HCT116 (cell line): ENCODE measurements at regions not wholly inside any gene's neighbourhood (a gene's known extent, or its start where the extent isn't known, plus 50 kb on each side); places are given as distances from the start of the nearest gene placed in this dataset.

Experiments
- ATAC-seq: fragments of 200-7000 bp; cut with Tn5 transposase; 2 replicates; pipeline ENCODE4 v1.9.1; 2020; ENCODE audit warnings: mild to moderate bottlenecking, moderate library complexity
- BruUV-seq: library from RNA; stranded (reverse); fragments of 400-500 nt; replicated peaks from 2 replicates; lab custom pipeline; 2021; lab: Mats Ljungman, UMichigan
- CTCF ChIA-PET: fragments of 300-600 bp; sonication (Branson Sonifier 250); formaldehyde crosslinking; loops from one replicate; lab custom pipeline; 2021; ENCODE audit warnings: antibody characterized with exemption; lab: Charles Lee
- POLR2A ChIA-PET: fragments of 300-600, 350-600 bp; sonication (Branson Sonifier 250); formaldehyde crosslinking; loops from one replicate; lab custom pipeline; 2021; ENCODE audit warnings: antibody characterized with exemption; lab: Charles Lee
- RAD21 ChIA-PET, 2 experiments: fragments of 300-600 bp; sonication (Branson Sonifier 250); formaldehyde crosslinking; loops; one replicate each; lab custom pipeline; 2023; ENCODE audit warnings: low total read pairs in 2 of 2; ENCODE audit not compliant: uncharacterized antibody in 2 of 2, unreplicated experiment in 2 of 2, low non-redundant PET in 1 of 2; lab: Charles Lee
- DNase-seq: peaks from one replicate; pipeline ENCODE4 v3.0.0-alpha.2; 2010; ENCODE audit warnings: low read depth, low spot score
- H2AFZ ChIP-seq: fragments of 200-600 bp; shearing (Covaris generic), sonication (generic); 2 replicates; pipeline ENCODE4 v1.6.1; 2017; ENCODE audit warnings: low read depth, mixed run types, mixed read lengths, antibody characterized with exemption, low read length; ENCODE audit not compliant: poor library complexity, severe bottlenecking
- H3K27ac ChIP-seq: 2 replicates; pipeline ENCODE4 v1.5.1; 2012; ENCODE audit warnings: low read depth, low read length
- H3K27me3 ChIP-seq: fragments of 200-600 bp; sonication (generic); 2 replicates; pipeline ENCODE4 v1.6.1; 2016; ENCODE audit warnings: mixed run types, low read length, mixed read lengths; ENCODE audit not compliant: insufficient read depth
- H3K36me3 ChIP-seq, 2 experiments: fragments of 200-500 bp in 1 of 2; fragments of 200-600 bp in 1 of 2; sonication (Bioruptor generic) in 1 of 2; sonication (generic) in 1 of 2; 2 replicates each; pipeline versions ENCODE4 v1.5.1 to v1.6.1; 2014 to 2016; ENCODE audit warnings: low read length in 2 of 2, inconsistent platforms in 1 of 2, mixed read lengths in 1 of 2, mixed run types in 1 of 2; ENCODE audit not compliant: insufficient read depth in 2 of 2, control insufficient read depth in 1 of 2
- H3K4me1 ChIP-seq, 2 experiments: fragments of 200-600 bp in 1 of 2; sonication (generic) in 1 of 2; 2 replicates each; pipeline versions ENCODE4 v1.5.1 to v1.6.1; 2012 to 2017; ENCODE audit warnings: low read length in 2 of 2, inconsistent platforms in 1 of 2, mild to moderate bottlenecking in 1 of 2, mixed read lengths in 1 of 2, mixed run types in 1 of 2, moderate library complexity in 1 of 2; ENCODE audit not compliant: insufficient read depth in 2 of 2, control insufficient read depth in 1 of 2
- H3K4me2 ChIP-seq: fragments of 200-600 bp; sonication (generic); 2 replicates; pipeline ENCODE4 v1.6.1; 2017; ENCODE audit warnings: mixed run types, low read length, mixed read lengths
- H3K4me3 ChIP-seq, 2 experiments: fragments of 200-600 bp in 1 of 2; sonication (generic) in 1 of 2; replicated peaks in 1 of 2; 2 replicates each; pipeline ENCODE4 v1.5.1; 2011 to 2016; ENCODE audit warnings: low read length in 2 of 2, control low read depth in 1 of 2, low read depth in 1 of 2, mild to moderate bottlenecking in 1 of 2, mixed read lengths in 1 of 2, mixed run types in 1 of 2
- H3K79me2 ChIP-seq: fragments of 200-600 bp; sonication (generic); 2 replicates; pipeline ENCODE4 v1.6.1; 2017; ENCODE audit warnings: mild to moderate bottlenecking, mixed run types, low read length, moderate library complexity, mixed read lengths; ENCODE audit not compliant: insufficient read depth
- H3K9ac ChIP-seq: fragments of 200-600 bp; sonication (generic); 2 replicates; pipeline ENCODE4 v1.6.1; 2016; ENCODE audit warnings: low read length, mixed read lengths
- H3K9me2 ChIP-seq: fragments of 200-600 bp; sonication (generic), shearing (Covaris generic); 2 replicates; pipeline ENCODE4 v1.6.1; 2017; ENCODE audit warnings: mixed run types, mild to moderate bottlenecking, moderate library complexity; ENCODE audit not compliant: insufficient read depth
- H3K9me3 ChIP-seq, 2 experiments: fragments of 200-500 bp in 1 of 2; fragments of 200-600 bp in 1 of 2; sonication (Bioruptor generic) in 1 of 2; sonication (generic) in 1 of 2; 2 replicates each; pipeline ENCODE4 v1.6.1; 2014 to 2017; ENCODE audit warnings: low read length in 2 of 2, mixed read lengths in 2 of 2, inconsistent platforms in 1 of 2, low read depth in 1 of 2, mild to moderate bottlenecking in 1 of 2, mixed run types in 1 of 2, moderate library complexity in 1 of 2; ENCODE audit not compliant: control insufficient read depth in 1 of 2, insufficient read depth in 1 of 2
- H4K20me1 ChIP-seq: fragments of 200-600 bp; sonication (generic), shearing (Covaris generic); 2 replicates; pipeline ENCODE4 v1.6.1; 2017; ENCODE audit warnings: mixed run types, mild to moderate bottlenecking, moderate library complexity; ENCODE audit not compliant: insufficient read depth
- CBX3 ChIP-seq: IDR thresholded peaks from 2 replicates; pipeline ENCODE4 v1.6.1; 2012; ENCODE audit warnings: low read depth
- CEBPB ChIP-seq: IDR thresholded peaks from 2 replicates; pipeline ENCODE4 v1.6.1; 2012; ENCODE audit warnings: low read depth
- EGR1 ChIP-seq: IDR thresholded peaks from 2 replicates; pipeline ENCODE4 v1.6.1; 2012; ENCODE audit warnings: low read depth
- FOSL1 ChIP-seq: IDR thresholded peaks from 2 replicates; pipeline ENCODE4 v1.6.1; 2012; ENCODE audit warnings: low read depth
- JUND ChIP-seq: IDR thresholded peaks from 2 replicates; pipeline ENCODE4 v1.6.1; 2012
- POLR2A ChIP-seq: IDR thresholded peaks from 2 replicates; pipeline ENCODE4 v1.7.0; 2011; ENCODE audit warnings: borderline replicate concordance; ENCODE audit not compliant: insufficient read depth, insufficient read length; ENCODE audit errors: extremely low read depth
- RAD21 ChIP-seq: IDR thresholded peaks from 2 replicates; pipeline ENCODE4 v1.6.1; 2012; ENCODE audit warnings: low read depth, mild to moderate bottlenecking
- SIN3A ChIP-seq: IDR thresholded peaks from 2 replicates; pipeline ENCODE4 v1.6.1; 2012; ENCODE audit warnings: low read depth
- SP1 ChIP-seq: IDR thresholded peaks from 2 replicates; pipeline ENCODE4 v1.6.1; 2012; ENCODE audit warnings: low read depth
- SRF ChIP-seq: IDR thresholded peaks from 2 replicates; pipeline ENCODE4 v1.6.1; 2012; ENCODE audit warnings: low read depth
- TCF7L2 ChIP-seq: IDR thresholded peaks from 2 replicates; pipeline ENCODE4 v1.7.0; 2011; ENCODE audit warnings: borderline replicate concordance, inconsistent platforms; ENCODE audit not compliant: insufficient read depth, insufficient read length; ENCODE audit errors: extremely low read depth
- YY1 ChIP-seq: IDR thresholded peaks from 2 replicates; pipeline ENCODE4 v1.6.1; 2011; ENCODE audit warnings: low read length, low read depth, moderate library complexity, mild to moderate bottlenecking; ENCODE audit not compliant: insufficient replicate concordance; ENCODE audit errors: extremely low read depth
- intact Hi-C: fragments of 100-400 bp; cut with micrococcal nuclease; formaldehyde crosslinking; loops from 2 replicates; pipeline ENCODE4 v1.10.0; 2022
- TF ChIP-seq, protein P1 (sequence below): IDR thresholded peaks from 2 replicates; pipeline ENCODE4 v1.6.1; 2012
- TF ChIP-seq, protein P2 (sequence below): IDR thresholded peaks from 2 replicates; pipeline ENCODE4 v1.6.1; 2012; ENCODE audit warnings: low read depth
- TF ChIP-seq, protein P3 (sequence below): IDR thresholded peaks from 2 replicates; pipeline ENCODE4 v1.6.1; 2012

DNA sequence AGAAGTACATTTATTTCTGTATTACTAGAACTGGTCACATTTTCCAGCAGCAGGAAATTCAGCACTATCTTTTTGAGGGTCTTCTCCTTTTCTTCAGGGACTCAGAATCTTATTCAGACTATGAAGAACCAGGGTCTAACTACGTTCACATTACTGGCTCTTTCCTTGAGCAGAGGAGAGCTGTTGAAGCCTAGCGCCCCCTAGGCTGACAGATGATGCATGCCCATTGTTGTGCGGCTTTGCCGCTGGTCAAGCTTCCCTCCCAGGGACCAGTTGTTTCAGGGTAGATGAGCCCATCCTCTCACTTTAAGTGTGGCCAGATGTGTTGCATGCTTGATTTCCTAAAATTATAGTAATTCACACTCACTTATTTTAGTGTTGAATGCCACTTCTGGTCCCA, 168.2 kb upstream of the PDGFD start (continued):
- TF ChIP-seq, protein P1, sequence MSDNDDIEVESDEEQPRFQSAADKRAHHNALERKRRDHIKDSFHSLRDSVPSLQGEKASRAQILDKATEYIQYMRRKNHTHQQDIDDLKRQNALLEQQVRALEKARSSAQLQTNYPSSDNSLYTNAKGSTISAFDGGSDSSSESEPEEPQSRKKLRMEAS, result no peak
- no peak for TF ChIP-seq SRF
- TF ChIP-seq, protein P2, sequence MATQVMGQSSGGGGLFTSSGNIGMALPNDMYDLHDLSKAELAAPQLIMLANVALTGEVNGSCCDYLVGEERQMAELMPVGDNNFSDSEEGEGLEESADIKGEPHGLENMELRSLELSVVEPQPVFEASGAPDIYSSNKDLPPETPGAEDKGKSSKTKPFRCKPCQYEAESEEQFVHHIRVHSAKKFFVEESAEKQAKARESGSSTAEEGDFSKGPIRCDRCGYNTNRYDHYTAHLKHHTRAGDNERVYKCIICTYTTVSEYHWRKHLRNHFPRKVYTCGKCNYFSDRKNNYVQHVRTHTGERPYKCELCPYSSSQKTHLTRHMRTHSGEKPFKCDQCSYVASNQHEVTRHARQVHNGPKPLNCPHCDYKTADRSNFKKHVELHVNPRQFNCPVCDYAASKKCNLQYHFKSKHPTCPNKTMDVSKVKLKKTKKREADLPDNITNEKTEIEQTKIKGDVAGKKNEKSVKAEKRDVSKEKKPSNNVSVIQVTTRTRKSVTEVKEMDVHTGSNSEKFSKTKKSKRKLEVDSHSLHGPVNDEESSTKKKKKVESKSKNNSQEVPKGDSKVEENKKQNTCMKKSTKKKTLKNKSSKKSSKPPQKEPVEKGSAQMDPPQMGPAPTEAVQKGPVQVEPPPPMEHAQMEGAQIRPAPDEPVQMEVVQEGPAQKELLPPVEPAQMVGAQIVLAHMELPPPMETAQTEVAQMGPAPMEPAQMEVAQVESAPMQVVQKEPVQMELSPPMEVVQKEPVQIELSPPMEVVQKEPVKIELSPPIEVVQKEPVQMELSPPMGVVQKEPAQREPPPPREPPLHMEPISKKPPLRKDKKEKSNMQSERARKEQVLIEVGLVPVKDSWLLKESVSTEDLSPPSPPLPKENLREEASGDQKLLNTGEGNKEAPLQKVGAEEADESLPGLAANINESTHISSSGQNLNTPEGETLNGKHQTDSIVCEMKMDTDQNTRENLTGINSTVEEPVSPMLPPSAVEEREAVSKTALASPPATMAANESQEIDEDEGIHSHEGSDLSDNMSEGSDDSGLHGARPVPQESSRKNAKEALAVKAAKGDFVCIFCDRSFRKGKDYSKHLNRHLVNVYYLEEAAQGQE, result no peak
- TF ChIP-seq RAD21, result peak; percentile 41; the same call in 1 of the 2 replicates
- no peak for TF ChIP-seq TCF7L2
- no peak for TF ChIP-seq YY1

DNA sequence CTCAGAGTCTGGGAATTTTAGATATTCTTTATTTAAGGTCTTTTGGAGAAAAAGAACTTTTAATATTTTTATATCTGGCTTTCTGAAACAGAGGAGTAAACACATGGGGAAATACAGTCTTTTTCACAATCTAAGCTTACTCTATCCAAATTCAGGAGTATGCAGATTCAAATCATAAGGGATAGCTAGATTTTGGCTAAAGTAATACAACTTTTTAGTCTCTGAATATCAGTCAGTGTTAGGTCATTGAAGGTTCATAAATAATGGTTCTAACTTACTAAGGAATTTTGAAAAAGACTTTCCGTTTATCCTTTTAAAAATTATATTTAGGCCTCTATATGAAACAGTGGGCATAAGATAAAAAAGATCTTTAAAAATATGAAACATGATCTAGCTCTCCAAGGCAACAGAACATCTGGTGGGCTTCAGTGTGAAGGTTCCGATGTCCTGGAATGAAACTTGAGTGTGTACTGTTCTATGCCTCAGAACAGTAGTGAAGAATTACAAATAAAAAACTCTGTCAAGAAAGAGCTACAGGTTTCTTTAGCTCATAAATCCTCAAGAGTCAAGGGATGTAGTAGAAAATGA, 165.2 kb upstream of the PDGFD start:
- CTCF ChIA-PET, result no interaction called here
- no peaks in the 10 kb centered on the region for H3K9me2 ChIP-seq
- no peaks in the 10 kb centered on the region for H3K9me3 ChIP-seq
- POLR2A ChIA-PET, result no interaction called here
- no peak overlapping the region for H3K4me3 ChIP-seq
- H3K27ac ChIP-seq, result no peak overlapping the region
- no peaks in the 10 kb centered on the region for H4K20me1 ChIP-seq
- intact Hi-C loops, result no loop called here
- no peak for DNase-seq
- no peaks in the 10 kb centered on the region for H3K79me2 ChIP-seq
- H3K4me1 ChIP-seq, result no peaks in the 10 kb centered on the region
- TF ChIP-seq EGR1, result no peak
- TF ChIP-seq, protein P3, sequence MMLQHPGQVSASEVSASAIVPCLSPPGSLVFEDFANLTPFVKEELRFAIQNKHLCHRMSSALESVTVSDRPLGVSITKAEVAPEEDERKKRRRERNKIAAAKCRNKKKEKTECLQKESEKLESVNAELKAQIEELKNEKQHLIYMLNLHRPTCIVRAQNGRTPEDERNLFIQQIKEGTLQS, result no peak
- no peak for TF ChIP-seq YY1
- no peak for TF ChIP-seq JUND
- TF ChIP-seq RAD21, result no peak
- TF ChIP-seq CBX3, result no peak
- TF ChIP-seq, protein P1, result no peak
- TF ChIP-seq SP1, result no peak
- no peak for TF ChIP-seq CEBPB
- TF ChIP-seq FOSL1, result no peak
- no peak for TF ChIP-seq SIN3A
- TF ChIP-seq POLR2A, result no peak
- H2AFZ ChIP-seq, result no peak overlapping the region
- ATAC-seq, result no peak
- no peaks in the 10 kb centered on the region for H3K27me3 ChIP-seq
- no peak overlapping the region for H3K9ac ChIP-seq
- H3K36me3 ChIP-seq, result no peaks in the 10 kb centered on the region
- no TSS peak for BruUV-seq
- RAD21 ChIA-PET, result no interaction called here
- no peak overlapping the region for H3K4me2 ChIP-seq
